A204.1 (cell line): ENCODE measurements at regions not wholly inside any gene's neighbourhood (a gene's known extent, or its start where the extent isn't known, plus 50 kb on each side); places are given as distances from the start of the nearest gene placed in this dataset.
"Not testable (repeated sequence)": the region's sequence is repeated elsewhere in the genome, so short reads cannot be mapped to it uniquely, and the experiment has no call there.

Source experiments
- FAIRE-seq: peaks from 2 replicates; lab custom pipeline; 2012; peaks lifted over from hg19 to GRCh38; lab: Jason Lieb, UNC

DNA sequence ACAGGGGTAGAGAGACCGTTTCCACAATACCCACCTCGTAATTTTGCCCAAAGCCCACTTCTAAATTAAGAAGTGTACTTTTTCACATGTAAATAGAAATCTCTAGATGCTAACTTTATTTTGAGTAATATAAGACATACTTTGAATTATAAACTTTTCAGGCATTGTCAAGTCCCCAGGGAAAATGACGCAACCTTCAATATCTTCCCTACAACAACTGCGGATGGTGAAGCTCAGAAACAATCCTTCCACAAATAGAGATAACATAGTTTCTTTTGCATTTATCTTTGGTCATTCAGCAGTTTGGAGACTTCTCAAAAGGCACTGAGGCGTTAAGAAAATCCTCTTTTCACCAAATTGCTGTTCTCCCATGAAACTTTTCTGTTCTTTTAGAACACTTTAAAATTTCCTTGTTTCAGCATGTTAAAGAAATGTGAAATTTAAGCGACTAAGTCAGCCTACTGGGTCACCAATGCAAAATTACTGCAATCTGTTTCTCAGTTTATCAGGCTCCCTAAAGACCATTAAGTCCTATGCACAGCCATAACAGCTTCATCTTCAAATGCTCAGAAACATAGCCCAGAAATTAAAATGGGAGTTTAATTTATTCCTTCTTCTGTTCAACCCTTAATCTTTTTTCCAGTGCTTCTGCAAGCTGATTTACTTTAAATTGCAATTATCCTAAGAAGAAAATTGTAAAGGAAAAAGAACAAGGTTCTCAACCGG lies 118.3 kb upstream of the DNAJC10 start:
- no peak for FAIRE-seq

DNA sequence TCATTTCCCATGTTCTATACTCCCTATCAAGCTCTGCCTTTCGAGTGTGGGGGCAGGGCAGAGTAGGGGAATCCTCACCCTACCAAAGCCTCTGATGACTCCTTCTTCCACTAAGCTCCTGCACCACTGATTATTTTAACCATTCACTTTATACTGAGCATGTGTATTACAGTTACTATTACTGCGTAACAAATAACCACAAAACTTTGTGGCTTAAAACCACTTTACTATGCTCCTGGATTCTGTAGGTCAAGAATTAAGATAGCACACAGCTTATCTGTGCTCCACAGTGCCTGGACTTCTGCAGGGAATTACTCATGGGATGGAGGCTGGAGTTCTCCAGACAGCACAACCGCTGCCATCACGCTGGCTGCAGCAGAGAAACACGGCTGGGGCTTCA lies 117.4 kb upstream of the DNAJC10 start:
- no peak for FAIRE-seq

DNA sequence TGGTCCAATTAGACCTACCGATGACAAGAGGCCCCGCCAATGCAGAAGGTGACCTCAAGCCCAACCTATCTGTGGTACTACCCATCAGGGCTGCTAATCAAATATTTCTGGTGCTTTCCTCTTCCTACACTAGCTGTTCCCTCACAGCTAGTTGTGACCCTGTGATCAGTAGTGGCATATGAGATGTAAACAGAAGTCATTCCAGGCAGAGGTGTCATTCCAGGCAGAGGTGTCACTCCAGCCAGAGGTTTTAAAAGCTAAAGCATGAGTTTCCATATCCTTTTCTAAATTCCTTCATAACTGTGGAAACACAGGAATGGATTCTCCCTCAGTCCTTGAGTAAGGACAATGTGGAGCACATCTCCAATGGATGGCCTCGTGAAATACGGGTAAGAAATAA lies 110.9 kb upstream of the DNAJC10 start:
- FAIRE-seq: no peak

DNA sequence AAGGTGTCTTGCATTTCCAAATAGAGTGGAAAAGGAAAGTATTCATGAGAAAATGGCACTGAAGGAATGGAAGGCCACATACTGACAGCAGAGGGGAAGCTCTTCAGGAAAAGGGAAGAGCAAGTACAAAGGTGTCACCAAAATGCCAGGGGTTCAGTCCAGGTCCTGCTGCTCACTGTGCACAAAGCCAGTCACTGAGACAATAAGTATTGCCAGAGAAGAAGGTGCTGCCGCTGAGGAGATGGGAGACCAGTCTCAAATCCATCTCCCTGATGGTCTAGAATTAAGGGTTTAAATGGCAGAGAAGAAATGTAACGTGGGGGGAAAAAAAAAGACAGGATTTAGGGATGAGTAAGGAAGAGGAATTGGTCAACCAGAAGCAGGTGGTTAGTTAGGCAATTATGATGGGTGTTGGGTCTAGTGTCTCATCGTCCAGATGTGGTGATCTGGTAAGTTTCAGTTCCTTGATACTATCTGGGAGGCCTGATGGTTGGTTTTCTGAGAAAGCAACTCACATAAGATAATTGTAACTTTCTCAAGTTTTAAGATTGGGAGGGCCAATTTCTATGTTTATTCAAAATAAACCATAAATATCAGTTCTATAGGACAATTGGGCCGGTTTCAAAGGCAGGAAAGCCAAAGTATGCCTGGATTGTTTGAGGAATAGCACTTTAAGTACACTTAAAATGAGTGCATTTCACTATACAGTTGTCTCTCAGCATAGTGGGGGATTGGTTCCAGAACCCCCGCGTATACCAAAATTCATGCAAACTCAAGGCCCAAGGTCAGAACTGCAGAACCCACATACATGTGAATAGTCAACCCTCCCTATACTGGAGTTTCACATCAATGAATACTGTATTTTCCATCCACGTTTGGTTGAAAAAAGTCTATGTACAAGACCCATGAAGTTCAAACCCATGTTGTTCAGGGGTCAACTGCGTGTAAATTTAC lies 109.1 kb upstream of the DNAJC10 start:
- FAIRE-seq: no peak

DNA sequence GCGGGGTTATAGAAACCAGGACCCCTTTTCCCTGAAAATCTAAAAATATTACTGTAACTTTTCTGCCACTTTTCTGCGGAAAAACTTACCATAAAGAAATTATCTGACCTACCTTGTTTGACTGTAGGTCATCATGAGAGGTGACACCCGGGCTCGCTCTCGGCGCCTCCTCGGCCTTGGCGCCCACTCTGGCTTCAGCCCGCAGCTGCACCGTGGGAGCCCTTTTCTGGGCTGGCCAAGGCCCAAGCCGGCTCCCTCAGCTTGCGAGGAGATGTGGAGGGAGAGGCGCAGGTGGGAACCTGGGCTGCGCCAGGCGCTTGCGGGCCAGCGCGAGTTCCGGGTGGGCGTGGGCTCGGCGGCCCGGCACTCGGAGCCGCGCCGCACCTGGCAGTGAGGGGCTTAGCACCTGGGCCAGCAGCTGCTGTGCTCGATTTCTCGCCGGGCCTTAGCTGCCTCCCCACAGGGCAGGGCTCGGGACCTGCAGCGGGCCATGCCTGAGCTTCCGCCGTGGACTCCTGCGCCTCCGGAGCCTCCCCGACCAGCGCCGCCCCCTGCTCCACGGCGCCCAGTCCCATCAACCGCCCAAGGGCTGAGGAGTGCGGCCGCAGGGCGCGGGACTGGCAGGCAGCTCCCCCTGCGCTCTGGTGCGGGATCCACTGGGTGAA lies 107.7 kb upstream of the DNAJC10 start:
- no peak for FAIRE-seq

DNA sequence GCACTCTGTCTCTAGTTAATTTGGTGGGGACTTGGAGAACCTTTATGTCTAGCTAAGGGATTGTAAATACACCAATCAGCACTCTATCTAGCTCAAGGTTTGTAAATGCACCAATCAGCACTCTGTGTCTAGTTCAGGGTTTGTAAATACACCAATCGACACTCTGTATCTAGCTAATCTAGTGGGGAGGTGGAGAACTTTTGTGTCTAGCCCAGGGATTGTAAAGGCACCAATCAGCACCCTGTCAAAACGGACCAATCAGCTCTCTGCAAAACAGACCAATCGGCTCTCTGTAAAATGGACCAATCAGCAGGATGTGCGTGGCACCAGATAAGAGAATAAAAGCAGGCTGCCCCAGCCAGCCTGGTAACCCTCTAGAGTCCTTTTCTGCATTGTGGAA lies 107.1 kb upstream of the DNAJC10 start:
- not testable (repeated sequence) for FAIRE-seq

DNA sequence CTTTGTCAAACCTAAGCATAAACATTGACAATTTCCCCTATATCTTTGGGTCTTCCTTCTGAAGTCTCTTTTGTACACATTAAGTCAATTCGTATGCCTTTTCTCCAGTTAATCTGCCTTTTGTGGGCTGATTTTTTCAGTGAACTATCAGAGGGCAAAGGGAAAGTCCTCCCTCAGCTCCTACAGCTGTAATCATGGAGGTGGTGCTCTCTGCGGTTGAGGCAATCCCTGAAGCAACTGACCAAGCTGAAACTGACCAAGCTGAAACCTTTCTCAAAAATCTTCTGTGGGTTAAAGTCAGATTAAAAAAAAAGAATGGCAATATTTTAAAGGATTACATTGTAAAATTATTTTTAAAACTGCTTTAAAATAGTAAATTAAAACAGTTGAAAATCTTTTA lies 105.8 kb upstream of the DNAJC10 start:
- FAIRE-seq: no peak

DNA sequence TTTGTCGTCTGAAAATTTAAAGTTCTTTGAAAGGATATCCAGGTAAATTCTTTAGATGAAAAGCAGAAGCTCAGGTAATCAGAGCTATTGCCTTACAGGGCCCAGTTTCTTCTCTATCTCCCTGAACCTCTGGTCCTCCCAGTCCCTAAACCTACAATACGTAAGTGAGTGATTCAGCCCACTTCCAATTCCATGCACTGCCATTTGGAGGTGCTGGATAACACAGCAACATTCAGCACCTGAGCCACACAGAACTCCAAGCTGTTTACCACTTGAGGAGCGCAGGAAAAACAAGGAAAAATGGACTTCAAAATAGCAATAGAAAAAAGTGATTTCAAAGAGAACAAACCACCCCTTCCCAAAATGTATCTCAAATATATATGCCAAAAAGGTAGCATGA lies 105.0 kb upstream of the DNAJC10 start:
- no peak for FAIRE-seq

DNA sequence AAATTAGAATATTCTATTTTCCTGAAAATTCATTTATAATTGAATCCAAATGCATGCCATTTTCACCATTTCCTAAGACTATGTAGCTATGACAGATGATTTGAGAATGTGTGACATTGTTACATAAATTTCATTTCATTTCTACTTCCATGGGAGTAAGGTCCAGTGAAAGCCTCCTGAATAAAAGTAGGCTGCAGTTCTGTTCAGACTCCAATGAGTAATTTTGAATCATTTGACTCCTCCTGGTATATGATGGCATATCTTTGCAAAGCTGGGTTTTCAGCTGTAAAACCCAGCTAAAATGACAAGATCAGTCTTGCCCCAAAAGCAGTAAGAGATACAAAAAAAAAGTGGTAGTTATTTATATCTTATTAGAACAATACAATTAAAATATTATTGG lies 101.0 kb upstream of the DNAJC10 start:
- FAIRE-seq: no peak

DNA sequence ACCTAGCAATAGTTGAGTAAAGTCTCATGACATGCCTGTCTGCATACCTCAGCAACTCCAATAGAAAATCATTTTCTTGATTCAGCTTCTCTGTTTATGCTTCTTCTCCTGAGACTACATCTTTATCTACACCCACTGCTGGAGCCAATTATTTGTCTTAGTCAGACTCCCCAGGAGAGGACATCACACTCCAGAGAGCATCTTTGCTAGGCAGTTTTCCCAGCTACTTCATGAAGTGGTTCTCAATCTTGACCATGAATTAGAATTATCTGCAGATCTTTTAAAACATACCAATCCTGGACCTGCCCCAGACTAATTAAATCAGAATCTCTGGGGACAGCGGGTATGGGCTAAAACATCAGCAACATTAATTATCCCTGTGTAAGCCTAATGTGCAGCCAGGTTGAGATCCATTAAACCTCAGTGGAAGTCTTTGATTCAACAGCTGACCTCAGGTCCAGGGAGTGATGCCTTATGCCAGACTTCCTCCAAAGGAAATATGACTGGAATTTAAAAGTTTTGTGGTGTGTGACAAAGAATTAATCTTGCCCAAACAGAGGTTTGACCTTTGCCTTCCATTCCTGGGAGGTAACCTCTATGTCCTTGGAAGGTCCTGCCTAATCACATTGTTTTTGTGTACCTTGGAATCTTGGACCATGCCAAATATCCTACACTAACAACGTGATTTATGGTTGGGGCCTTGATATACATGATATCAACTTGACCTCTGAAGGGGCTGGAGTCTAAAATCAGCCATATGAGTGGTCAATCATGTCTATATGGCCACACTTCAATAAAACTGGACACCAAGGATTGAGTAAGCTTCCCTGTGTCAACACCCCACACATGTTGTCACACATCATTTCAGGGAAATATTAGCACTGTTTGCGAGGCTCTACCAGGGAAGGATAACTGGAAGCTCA lies 99.3 kb upstream of the DNAJC10 start:
- no peak for FAIRE-seq

DNA sequence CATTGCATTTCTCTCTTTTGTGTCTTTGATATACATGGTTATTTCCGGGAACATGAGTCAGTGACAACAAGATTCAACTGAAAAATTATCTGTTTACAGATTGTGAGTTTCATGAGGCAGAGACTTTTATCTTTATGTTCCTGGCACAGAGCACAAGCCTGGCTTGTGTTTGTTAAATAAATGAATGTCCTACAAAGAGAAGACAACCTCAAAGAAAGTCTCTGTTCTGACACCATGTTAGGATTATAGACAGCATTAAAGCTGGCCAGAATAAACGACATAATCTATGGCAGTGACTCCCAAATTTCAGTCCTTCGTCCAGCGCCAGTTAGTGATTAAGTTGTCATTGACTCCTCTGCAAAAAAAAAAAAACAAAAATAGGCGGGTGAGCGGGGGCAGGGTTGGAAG lies 97.4 kb upstream of the DNAJC10 start:
- no peak for FAIRE-seq

DNA sequence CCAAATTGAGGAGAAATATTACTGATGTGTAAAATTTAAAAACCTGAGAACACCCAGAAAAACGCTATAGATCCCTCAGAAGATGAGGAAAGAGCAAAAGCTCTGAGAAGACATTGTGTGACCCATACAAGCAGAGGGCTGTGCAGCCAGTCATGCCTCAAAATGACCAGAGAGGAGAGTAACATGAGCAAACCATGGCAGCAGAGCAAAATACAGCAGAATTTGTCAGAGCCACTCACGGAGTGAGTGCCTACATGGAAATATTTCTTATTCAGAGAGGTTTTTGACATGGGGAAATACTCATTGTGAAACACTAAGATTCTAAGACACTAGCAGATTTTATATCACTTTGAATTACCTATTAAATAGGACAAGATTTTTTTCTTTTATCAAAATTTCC lies 96.8 kb upstream of the DNAJC10 start:
- FAIRE-seq: no peak

DNA sequence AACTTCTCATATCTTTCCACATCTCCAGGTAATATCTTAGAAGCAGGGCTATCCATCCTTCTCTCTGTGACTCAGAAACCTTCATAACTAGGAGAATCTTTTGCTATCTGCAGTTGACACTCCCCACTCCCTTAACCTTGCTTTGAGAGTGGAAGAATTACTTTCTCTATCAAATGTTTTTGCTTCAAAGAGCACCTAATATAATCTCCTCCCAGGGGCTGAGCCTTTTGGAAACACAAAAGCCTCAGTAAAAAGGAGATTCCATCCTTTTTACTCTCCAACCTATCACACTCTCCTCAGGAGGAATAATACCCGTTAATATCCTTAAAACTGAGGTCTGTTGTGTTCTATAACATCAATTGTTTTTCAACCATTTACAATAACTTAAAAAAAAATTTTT lies 94.9 kb upstream of the DNAJC10 start:
- FAIRE-seq: no peak

DNA sequence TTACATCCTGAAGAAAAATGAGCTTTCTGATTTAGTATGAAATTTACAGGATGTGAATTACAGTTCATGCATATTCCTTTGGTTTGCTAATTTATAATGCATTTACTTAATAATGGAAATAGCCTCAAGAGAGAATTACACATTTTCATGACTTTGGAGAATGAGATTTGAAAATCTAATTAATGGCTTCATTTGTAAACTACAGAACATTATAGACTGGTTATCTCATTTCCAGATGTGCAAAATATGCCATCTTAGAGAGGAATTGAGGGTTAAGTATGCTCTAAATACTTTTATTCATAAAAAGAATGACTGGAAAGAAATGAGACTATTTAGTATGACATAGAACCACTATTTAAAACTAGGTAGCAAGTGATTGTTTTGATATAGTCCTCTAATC lies 94.2 kb upstream of the DNAJC10 start:
- FAIRE-seq: no peak

DNA sequence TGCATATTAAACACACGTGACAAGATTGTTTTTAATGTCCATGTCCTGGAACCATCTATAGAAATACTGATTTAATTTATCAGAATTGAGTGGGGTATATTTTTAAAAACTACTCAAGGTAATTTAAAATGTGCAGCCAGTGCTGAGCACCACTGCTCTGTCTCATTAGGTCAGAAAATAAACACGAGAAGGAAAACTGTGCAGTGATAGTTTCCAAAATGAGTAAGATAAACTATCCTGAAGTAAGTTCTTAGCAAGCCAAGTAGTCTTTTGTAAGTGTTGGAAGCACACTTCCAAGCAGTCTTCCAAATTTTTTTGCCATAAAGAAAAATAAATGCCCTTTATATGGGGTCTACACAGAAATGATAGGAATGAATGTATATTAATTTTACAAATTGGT lies 93.8 kb upstream of the DNAJC10 start:
- no peak for FAIRE-seq

DNA sequence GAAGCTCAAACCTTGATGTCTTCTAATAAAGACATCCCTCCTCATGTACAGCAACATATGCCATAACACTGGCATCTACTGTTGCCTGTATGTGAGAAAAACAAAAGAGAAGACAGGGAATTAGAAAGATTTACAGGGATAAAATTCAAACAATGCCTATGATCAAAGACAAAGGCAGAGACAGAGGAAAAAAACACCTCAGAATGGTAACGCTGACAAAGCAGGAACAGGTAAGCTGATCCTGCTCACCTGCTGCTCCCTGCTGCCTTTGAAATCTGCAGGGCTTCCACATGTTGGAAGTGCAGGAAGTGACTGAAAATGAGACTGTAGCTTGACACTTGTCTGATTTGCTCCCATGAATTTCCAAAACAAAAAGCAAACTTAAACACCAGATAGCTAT lies 90.2 kb upstream of the DNAJC10 start:
- FAIRE-seq: no peak

DNA sequence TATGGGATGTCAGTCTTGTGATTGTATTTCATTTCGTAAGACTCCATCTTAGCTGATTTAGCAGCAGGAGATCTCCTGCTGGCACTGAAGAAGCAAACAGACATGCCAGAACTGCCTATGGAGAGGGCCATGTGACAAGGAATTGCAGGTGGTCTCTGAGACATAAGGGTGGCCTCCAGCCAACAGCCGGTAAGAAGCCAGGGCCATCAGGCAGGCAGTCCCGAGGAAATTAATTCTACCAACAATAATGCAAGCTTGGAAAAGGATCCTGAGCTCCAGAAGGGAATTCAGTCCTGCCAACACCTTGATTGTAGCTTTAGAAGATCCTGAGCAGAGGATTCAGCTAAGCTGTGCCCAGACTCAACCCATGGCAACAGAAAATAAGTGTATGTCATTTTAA lies 87.1 kb upstream of the DNAJC10 start:
- no peak for FAIRE-seq

DNA sequence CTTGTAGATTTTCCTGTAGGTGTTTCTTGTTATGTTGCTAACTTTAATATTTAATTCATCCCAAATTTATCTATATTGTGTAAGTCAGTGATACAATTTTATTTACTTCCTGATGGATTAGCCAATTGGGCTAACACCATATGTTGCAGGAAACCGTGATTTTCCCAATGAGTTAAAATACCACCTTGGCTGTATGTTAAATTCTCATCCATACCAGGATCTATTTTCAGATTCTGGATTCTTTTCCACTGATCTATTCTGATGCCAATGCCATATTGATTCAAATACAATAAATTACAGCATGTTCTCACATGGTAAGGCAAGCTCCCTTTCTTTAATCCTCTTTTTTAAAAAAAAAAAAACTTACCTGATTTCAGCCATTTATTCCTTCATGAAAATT lies 85.8 kb upstream of the DNAJC10 start:
- FAIRE-seq: no peak

DNA sequence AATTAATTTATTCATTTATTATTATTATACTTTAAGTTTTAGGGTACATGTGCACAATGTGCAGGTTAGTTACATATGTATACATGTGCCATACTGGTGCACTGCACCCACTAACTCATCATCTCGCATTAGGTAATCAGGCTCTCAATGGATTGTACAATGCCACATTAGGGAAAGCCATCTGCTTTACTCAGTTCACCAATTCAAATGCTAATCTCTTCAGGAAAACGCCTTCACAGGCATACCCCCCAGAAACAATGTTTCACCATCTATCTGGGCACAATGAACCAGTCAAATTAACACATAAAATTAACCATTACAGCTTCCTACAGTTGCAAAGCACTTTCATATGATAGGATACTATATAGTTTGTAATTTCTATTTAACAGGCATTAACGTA lies 84.8 kb upstream of the DNAJC10 start:
- no peak for FAIRE-seq

DNA sequence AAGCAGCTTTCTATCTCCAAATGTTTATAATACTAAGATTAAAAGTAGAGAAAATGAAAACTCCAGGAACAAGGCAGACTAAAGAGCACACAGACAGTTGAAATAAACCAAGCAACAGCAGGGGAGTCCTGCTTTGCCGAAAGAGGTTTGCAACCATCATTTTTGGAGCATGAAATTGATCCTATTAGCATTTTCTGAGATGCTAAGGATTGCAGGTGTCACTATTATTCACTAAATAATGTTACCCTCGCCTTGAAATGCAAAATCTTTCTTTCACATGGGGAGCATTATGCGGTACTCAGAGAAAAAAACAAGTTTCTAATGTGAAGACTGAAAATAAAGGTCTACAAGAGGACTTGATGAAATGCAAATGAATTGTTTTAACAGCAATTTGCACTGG lies 81.7 kb upstream of the DNAJC10 start:
- FAIRE-seq: no peak

DNA sequence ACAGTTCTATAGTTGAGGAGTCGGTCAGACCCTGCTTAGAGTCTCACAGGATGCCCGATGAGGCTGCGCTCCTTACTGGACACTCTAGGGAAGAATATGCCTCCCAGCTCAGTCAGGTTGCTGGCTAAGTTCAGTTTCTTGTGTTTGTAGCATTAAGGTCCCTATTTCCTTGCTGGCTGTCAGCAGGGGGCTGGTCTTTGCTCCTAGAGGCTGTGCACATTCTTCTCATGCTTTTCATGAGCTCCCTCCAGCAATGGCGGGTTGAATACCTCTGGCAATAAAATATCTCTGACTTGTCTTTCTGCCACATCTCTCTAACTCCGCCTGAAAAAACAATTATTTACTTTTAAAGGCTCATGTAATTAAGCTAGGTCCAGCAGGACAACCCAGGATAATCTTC lies 79.4 kb upstream of the DNAJC10 start:
- no peak for FAIRE-seq

DNA sequence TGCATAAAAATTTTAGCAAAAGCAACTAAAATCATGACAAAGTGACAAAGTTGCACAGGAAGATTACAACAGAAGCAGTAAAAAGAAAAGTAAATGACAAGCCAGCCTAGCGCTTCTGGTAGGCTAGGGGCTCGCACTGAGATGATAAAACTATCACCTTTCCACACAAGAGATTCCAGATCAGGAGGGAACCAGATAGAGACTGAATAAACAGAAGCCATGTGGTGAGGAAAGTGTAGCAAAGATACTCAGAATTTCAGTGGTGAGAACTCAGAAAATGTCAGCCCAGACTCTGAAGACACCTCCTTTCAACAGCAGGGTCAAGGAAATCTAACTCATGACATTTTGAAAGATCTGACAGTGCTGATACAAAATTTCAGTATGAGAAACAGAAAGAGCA lies 77.4 kb upstream of the DNAJC10 start:
- no peak for FAIRE-seq
